ENCODE measurements at regions not wholly inside any gene's neighbourhood (a gene's known extent, or its start where the extent isn't known, plus 50 kb on each side); places are given as distances from the start of the nearest gene placed in this dataset.

- DNase-seq = peak; percentile 6
These were observed 82.8 kb downstream of the INHBB start for GRCh38 chr2:120428748-120429147.

- DNase-seq = peak; percentile 25
These were observed 83.9 kb downstream of the INHBB start for GRCh38 chr2:120429586-120430500.

- peak; percentile 22 for DNase-seq
These were observed 84.5 kb downstream of the INHBB start for GRCh38 chr2:120430501-120430830.

GRCh38 chr2:120430957-120431356, 85.0 kb downstream of the INHBB start:
- DNase-seq = peak; percentile 10

- DNase-seq = peak; percentile 30
These were observed 85.7 kb downstream of the INHBB start for GRCh38 chr2:120431386-120432292.

- DNase-seq = peak; percentile 33
These were observed 86.5 kb downstream of the INHBB start for GRCh38 chr2:120432293-120432975.

GRCh38 chr2:120432976-120433815, 87.3 kb downstream of the INHBB start:
- peak; percentile 32 for DNase-seq

GRCh38 chr2:120433816-120434290, 87.9 kb downstream of the INHBB start:
- DNase-seq = peak; percentile 25

- peak; percentile 33 for DNase-seq
These were observed 88.8 kb downstream of the INHBB start for GRCh38 chr2:120434492-120435308.

- DNase-seq = peak; percentile 44
These were observed 89.9 kb downstream of the INHBB start for GRCh38 chr2:120435671-120436459.

- DNase-seq = peak; percentile 12
These were observed 90.5 kb downstream of the INHBB start for GRCh38 chr2:120436460-120436739.

- no peak for DNase-seq
These were observed 91.1 kb downstream of the INHBB start for GRCh38 chr2:120436885-120437603.

- DNase-seq = no peak
These were observed 91.7 kb downstream of the INHBB start for GRCh38 chr2:120437604-120438000.

- DNase-seq = no peak
These were observed 92.5 kb downstream of the INHBB start for GRCh38 chr2:120438301-120439066.

GRCh38 chr2:120439067-120439368, 93.1 kb downstream of the INHBB start:
- DNase-seq = no peak

- DNase-seq = no peak
These were observed 93.9 kb downstream of the INHBB start for GRCh38 chr2:120439637-120440384.

GRCh38 chr2:120440521-120441350, 94.8 kb downstream of the INHBB start:
- no peak for DNase-seq

GRCh38 chr2:120441351-120441700, 95.4 kb downstream of the INHBB start:
- no peak for DNase-seq
